Loucy (cell line): ENCODE measurements at regions not wholly inside any gene's neighbourhood (a gene's known extent, or its start where the extent isn't known, plus 50 kb on each side); places are given as distances from the start of the nearest gene placed in this dataset.

Source experiments
- H2AFZ ChIP-seq: fragments of 200-600 bp; sonication (generic); 2 replicates; pipeline ENCODE4 v1.6.0; 2016; ENCODE audit warnings: antibody characterized with exemption, mild to moderate bottlenecking, low read length, moderate library complexity
- H3F3A ChIP-seq: fragments of 200-600 bp; 2 replicates; pipeline ENCODE4 v1.6.0; 2016; ENCODE audit warnings: antibody characterized with exemption, low read depth, mild to moderate bottlenecking
- H3K27me3 ChIP-seq: fragments of 200-600 bp; sonication (generic); 2 replicates; pipeline ENCODE4 v1.6.1; 2014; ENCODE audit warnings: low read length, mild to moderate bottlenecking; ENCODE audit not compliant: insufficient read depth, poor library complexity, severe bottlenecking
- H3K36me3 ChIP-seq: fragments of 200-600 bp; sonication (generic); 2 replicates; pipeline ENCODE4 v1.6.1; 2016; ENCODE audit warnings: low read length; ENCODE audit not compliant: insufficient read depth
- H3K4me1 ChIP-seq: fragments of 200-600 bp; sonication (generic); 2 replicates; pipeline ENCODE4 v1.5.1; 2014; ENCODE audit warnings: low read length, mild to moderate bottlenecking; ENCODE audit not compliant: insufficient read depth, poor library complexity, severe bottlenecking
- H3K4me2 ChIP-seq: fragments of 200-600 bp; sonication (generic); 2 replicates; pipeline ENCODE4 v1.6.0; 2014; ENCODE audit warnings: antibody characterized with exemption, low read length, low read depth, mild to moderate bottlenecking; ENCODE audit not compliant: poor library complexity, severe bottlenecking
- H3K4me3 ChIP-seq: fragments of 200-600 bp; sonication (generic); 2 replicates; pipeline ENCODE4 v1.5.1; 2014; ENCODE audit warnings: low read length, mild to moderate bottlenecking, mixed read lengths; ENCODE audit not compliant: poor library complexity, severe bottlenecking
- H3K79me2 ChIP-seq: fragments of 200-600 bp; sonication (generic); 2 replicates; pipeline ENCODE4 v1.6.1; 2014; ENCODE audit warnings: low read length; ENCODE audit not compliant: insufficient read depth
- H3K9ac ChIP-seq: fragments of 200-600 bp; sonication (generic); 2 replicates; pipeline ENCODE4 v1.6.0; 2014; ENCODE audit warnings: mild to moderate bottlenecking, low read depth, low read length, moderate library complexity; ENCODE audit not compliant: poor library complexity, severe bottlenecking
- H3K9me2 ChIP-seq: fragments of 200-600 bp; sonication (generic); replicated peaks from 2 replicates; pipeline ENCODE4 v1.6.1; 2016; ENCODE audit warnings: low read depth, low read length, mixed read lengths
- H3K9me3 ChIP-seq: fragments of 200-600 bp; sonication (generic); 2 replicates; pipeline ENCODE4 v1.6.1; 2014; ENCODE audit warnings: mild to moderate bottlenecking, antibody characterized with exemption, low read length, low read depth; ENCODE audit not compliant: insufficient read depth
- H4K20me1 ChIP-seq: fragments of 200-600 bp; sonication (generic); 2 replicates; pipeline ENCODE4 v1.6.0; 2014; ENCODE audit warnings: antibody characterized with exemption, low read length, mild to moderate bottlenecking; ENCODE audit not compliant: insufficient read depth, poor library complexity, severe bottlenecking
- CTCF ChIP-seq: fragments of 200-600 bp; sonication (generic); conservative IDR thresholded peaks from 2 replicates; pipeline ENCODE4 v1.5.1; 2014; ENCODE audit warnings: mild to moderate bottlenecking, antibody characterized with exemption, low read length
- EZH2phosphoT487 ChIP-seq: fragments of 200-600 bp; IDR thresholded peaks from 2 replicates; pipeline ENCODE4 v1.6.1; 2018; ENCODE audit warnings: antibody characterized with exemption, mild to moderate bottlenecking, moderate library complexity, borderline replicate concordance

- Histone ChIP-seq H3F3A (no peaks in the 10 kb centered on the region), H3K4me3 (no peak overlapping the region), H3K9ac (no peak overlapping the region), H3K9me3 (no peaks in the 10 kb centered on the region), H3K9me2 (no peaks in the 10 kb centered on the region), H3K4me1 (no peaks in the 10 kb centered on the region), H2AFZ (no peak overlapping the region), H3K79me2 (no peaks in the 10 kb centered on the region), H3K27me3 (no peaks in the 10 kb centered on the region), H3K4me2 (no peak overlapping the region), H4K20me1 (no peaks in the 10 kb centered on the region), H3K36me3 (no peaks in the 10 kb centered on the region)
- no peak for TF ChIP-seq EZH2phosphoT487
- no peak for TF ChIP-seq CTCF
Measured at GRCh38 chr4:38354872-38355271, 309.1 kb upstream of the KLF3 start.

GRCh38 chr4:38356686-38357085, 307.3 kb upstream of the KLF3 start:
- no peak overlapping the region for H3K4me3 ChIP-seq
- H3K4me2 ChIP-seq, result no peak overlapping the region
- TF ChIP-seq CTCF, result no peak
- no peak for TF ChIP-seq EZH2phosphoT487
- H3K9me3 ChIP-seq, result no peaks in the 10 kb centered on the region
- H3K4me1 ChIP-seq, result no peaks in the 10 kb centered on the region
- H3K9me2 ChIP-seq, result no peaks in the 10 kb centered on the region
- no peak overlapping the region for H3K9ac ChIP-seq
- H3K27me3 ChIP-seq, result no peaks in the 10 kb centered on the region
- H2AFZ ChIP-seq, result no peak overlapping the region
- H3F3A ChIP-seq, result no peaks in the 10 kb centered on the region
- no peaks in the 10 kb centered on the region for H4K20me1 ChIP-seq
- no peaks in the 10 kb centered on the region for H3K36me3 ChIP-seq
- H3K79me2 ChIP-seq, result no peaks in the 10 kb centered on the region

- Histone ChIP-seq H3K9me2 (no peaks in the 10 kb centered on the region), H4K20me1 (no peaks in the 10 kb centered on the region), H3K27me3 (no peaks in the 10 kb centered on the region), H3K36me3 (no peaks in the 10 kb centered on the region), H3K9ac (no peak overlapping the region), H3F3A (no peaks in the 10 kb centered on the region), H3K79me2 (no peaks in the 10 kb centered on the region), H3K9me3 (no peaks in the 10 kb centered on the region), H3K4me2 (no peak overlapping the region), H3K4me1 (no peaks in the 10 kb centered on the region), H3K4me3 (no peak overlapping the region), H2AFZ (no peak overlapping the region)
- TF ChIP-seq CTCF (no peak), EZH2phosphoT487 (no peak)
Measured at GRCh38 chr4:38357546-38357945, 306.5 kb upstream of the KLF3 start.
